ENCODE measurements at regions not wholly inside any gene's neighbourhood (a gene's known extent, or its start where the extent isn't known, plus 50 kb on each side); places are given as distances from the start of the nearest gene placed in this dataset.

DNA sequence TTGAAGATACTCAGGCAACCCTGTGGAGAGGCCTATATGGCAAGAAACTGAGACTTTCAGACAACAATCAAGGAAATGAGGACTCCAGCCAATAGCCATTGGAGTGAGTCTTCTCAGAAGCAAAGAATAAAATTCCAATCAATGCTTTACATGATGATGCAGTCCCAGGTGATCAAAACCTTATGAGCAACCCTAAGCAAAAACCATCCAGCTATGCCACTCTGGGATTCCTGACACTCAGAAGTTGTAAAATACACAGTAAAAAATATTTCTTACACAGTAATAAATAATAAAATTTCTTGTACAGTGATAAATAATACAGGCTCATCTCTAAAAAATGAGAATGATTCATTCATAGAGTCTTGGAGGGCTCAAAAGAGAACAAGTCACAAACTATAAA, 150.6 kb downstream of the IL15 start:
- H3K79me2 ChIP-seq (ENCODE audit: control insufficient read depth, insufficient read depth, low read length): no peaks in the 10 kb centered on the region
- H3K27me3 ChIP-seq (ENCODE audit: control insufficient read depth in 2 of 2, insufficient read depth in 2 of 2, low read length in 2 of 2): no peaks in the 10 kb centered on the region
- DNase-seq (ENCODE audit: low read depth, low spot score) (no peak), FAIRE-seq (no peak)
- H3K9me1 ChIP-seq (replicated peaks; ENCODE audit: control insufficient read depth, extremely low read depth, insufficient read depth, low read length): no peaks in the 10 kb centered on the region
- no peak overlapping the region for H3K27ac ChIP-seq (ENCODE audit: insufficient read depth, low read depth, low read length)
- H3K36me3 ChIP-seq (ENCODE audit: control insufficient read depth in 2 of 2, extremely low read depth in 1 of 2, insufficient read depth in 2 of 2, low read length in 2 of 2): no peaks in the 10 kb centered on the region
- H3K4me3 ChIP-seq (replicated peaks in 1 of 3; ENCODE audit: insufficient read depth in 1 of 3, low read depth in 1 of 3, low read length in 3 of 3): no peak overlapping the region
- no peak overlapping the region for H3K4me2 ChIP-seq (ENCODE audit: insufficient read depth, low read length)
- no peak overlapping the region for H3K9ac ChIP-seq (replicated peaks; ENCODE audit: extremely low read depth, insufficient read depth, low read length)
- CTCF ChIA-PET: no interaction called here
- no peaks in the 10 kb centered on the region for H4K20me1 ChIP-seq (replicated peaks; ENCODE audit: control insufficient read depth, extremely low read depth, insufficient read depth, low read length)
- TF ChIP-seq POLR2AphosphoS5 (IDR thresholded peaks at IDR 0.05; ENCODE audit: insufficient read depth, low read depth, low read length): no peak
- no peak for TF ChIP-seq MYC (IDR thresholded peaks at IDR 0.05; ENCODE audit: low read depth, low read length)
- no peak for TF ChIP-seq EZH2 (IDR thresholded peaks at IDR 0.05; ENCODE audit: borderline replicate concordance, low read depth, low read length, severe bottlenecking)
- no peak for TF ChIP-seq FOS (IDR thresholded peaks at IDR 0.05; ENCODE audit: borderline replicate concordance, insufficient read depth, low read length)
- TF ChIP-seq, protein P1, sequence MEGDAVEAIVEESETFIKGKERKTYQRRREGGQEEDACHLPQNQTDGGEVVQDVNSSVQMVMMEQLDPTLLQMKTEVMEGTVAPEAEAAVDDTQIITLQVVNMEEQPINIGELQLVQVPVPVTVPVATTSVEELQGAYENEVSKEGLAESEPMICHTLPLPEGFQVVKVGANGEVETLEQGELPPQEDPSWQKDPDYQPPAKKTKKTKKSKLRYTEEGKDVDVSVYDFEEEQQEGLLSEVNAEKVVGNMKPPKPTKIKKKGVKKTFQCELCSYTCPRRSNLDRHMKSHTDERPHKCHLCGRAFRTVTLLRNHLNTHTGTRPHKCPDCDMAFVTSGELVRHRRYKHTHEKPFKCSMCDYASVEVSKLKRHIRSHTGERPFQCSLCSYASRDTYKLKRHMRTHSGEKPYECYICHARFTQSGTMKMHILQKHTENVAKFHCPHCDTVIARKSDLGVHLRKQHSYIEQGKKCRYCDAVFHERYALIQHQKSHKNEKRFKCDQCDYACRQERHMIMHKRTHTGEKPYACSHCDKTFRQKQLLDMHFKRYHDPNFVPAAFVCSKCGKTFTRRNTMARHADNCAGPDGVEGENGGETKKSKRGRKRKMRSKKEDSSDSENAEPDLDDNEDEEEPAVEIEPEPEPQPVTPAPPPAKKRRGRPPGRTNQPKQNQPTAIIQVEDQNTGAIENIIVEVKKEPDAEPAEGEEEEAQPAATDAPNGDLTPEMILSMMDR (IDR thresholded peaks at IDR 0.05; ENCODE audit: extremely low read depth in 1 of 2, insufficient read depth in 1 of 2, low read depth in 1 of 2, low read length in 2 of 2): no peak
- TF ChIP-seq, protein P2, sequence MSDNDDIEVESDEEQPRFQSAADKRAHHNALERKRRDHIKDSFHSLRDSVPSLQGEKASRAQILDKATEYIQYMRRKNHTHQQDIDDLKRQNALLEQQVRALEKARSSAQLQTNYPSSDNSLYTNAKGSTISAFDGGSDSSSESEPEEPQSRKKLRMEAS (IDR thresholded peaks at IDR 0.05; ENCODE audit: insufficient read depth, insufficient read length): no peak
- TF ChIP-seq POLR2A (IDR thresholded peaks at IDR 0.05; ENCODE audit: low read depth, low read length): no peak
- no peak for TF ChIP-seq GATA2 (IDR thresholded peaks at IDR 0.05; ENCODE audit: insufficient read depth, insufficient read length, low read depth, low read length)
- TF ChIP-seq JUN (IDR thresholded peaks at IDR 0.05; ENCODE audit: borderline replicate concordance, insufficient read depth, insufficient read length, low read depth): no peak
- H2AFZ ChIP-seq (ENCODE audit: low read depth, low read length): no peak overlapping the region
- POLR2A ChIA-PET: no interaction called here
- intact Hi-C loops (cut with micrococcal nuclease) (no loop called here), dilution Hi-C loops (cut with MboI; ENCODE audit: extremely low pct_ligation_motif_present, low sequenced_read_pairs) (no loop called here)
- no peaks in the 10 kb centered on the region for H3K9me3 ChIP-seq (replicated peaks; ENCODE audit: control insufficient read depth, insufficient read depth, low read length)
- no peaks in the 10 kb centered on the region for H3K4me1 ChIP-seq (ENCODE audit: control insufficient read depth, extremely low read depth, insufficient read depth, low read length)
- no TSS peak for BruUV-seq (replicated peaks)
